GM11168 (cell line): ENCODE measurements at regions not wholly inside any gene's neighbourhood (a gene's known extent, or its start where the extent isn't known, plus 50 kb on each side); places are given as distances from the start of the nearest gene placed in this dataset.

ENCODE experiments used
- in situ Hi-C: fragments of 300-500 bp; cut with MboI; formaldehyde crosslinking; loops from one replicate; pipeline ENCODE4 v1.12.0; 2022; ENCODE audit warnings: low sequenced_read_pairs; ENCODE audit not compliant: unreplicated experiment

DNA sequence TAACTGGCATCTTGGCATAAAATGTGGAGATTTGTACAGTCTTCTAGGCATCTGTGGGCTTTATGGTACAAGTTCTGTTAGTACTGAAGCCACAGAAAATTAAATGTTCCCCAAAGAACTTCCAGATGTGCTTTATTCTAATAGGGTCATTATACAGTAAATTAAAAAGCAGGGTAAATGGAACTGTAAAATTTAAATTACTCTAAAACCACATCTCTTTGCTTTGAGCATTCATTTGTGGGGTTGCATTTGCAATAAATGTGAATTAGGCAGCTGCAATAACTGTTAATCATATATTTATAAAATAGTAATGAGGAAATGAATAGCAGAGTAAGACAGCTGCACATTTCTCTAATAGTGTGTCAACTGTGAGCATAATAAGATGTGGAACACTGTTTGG lies 151.5 kb downstream of the BUB3 start:
- in situ Hi-C loops = no loop called here

DNA sequence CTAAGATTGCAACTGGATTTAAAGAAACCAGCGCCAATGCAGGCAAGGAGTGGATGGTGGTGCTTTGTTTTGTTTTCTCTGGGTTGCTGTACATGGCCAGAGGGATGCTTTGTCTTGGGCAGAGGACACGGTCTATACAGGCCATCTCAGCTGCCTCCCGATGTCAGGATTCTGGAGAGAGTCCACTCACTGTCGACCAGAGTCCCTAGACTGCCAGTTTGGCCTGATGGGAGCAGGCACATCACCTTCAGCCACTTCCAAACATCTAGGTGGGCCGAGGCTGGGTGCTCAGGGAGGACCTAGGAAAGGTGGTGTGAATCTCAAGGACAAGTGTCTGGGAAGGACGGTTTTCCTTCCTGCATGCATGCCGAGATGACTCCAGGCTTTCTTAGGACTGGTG lies 152.1 kb downstream of the BUB3 start:
- in situ Hi-C loops = no loop called here

DNA sequence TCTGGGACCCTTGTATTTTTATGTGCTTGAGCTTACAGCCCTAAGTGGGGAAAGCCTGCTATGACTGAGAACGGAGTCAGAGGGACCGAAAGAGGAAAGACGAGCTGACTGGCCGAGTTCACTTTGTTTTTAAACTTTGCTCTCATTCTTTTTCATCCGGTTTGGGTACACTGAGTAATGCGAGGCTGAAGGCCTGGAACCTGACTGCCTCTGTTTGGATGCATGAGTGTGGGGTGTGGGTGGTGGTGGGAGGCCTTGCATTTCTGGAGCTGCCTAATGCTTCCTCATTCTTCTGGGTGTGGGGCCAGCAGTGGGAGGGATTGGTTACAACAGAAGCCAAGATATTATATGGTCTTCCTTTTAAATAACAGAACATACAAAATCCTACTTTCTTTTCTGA lies 155.5 kb downstream of the BUB3 start:
- in situ Hi-C loops = no loop called here

DNA sequence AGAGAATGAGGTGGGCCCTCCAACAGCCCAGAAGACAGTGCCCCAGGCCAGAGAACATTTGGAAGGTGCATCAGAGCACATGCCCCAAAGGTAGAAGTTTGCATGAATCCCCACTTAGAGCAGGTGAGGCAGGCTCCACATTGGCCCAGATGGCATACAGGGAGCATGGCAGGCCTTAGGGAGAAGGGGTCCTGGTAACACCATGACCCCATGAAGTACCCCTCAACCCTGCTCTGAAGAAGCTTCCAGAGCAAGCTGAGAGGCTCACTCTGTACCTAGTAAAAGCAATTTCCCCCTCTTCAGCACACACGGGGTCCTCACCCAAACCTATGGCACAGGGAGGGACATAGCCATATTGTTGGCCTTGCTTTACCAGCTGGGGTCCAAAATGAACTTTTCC lies 162.6 kb downstream of the BUB3 start:
- in situ Hi-C loops = no loop called here

DNA sequence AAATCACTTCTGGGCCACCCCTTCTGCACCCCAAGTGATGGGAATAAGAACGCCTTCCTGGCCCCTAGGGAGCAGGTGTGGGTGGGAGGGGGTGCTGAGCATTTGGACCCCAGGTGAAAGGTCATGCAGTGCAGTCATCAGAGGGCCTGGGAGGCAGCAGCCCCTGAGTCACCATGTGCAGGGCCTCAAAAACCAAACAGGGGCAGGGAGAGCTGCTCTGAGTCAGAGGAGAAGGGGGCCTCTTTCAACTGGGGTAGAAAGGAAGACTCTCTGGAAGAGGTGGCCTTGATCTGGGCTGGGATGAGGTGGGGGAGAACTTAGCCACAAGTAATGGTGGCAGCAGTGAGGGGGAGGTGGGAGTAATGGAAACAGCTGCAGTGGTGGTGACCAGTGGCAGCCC lies 164.3 kb downstream of the BUB3 start:
- in situ Hi-C loops = no loop called here

DNA sequence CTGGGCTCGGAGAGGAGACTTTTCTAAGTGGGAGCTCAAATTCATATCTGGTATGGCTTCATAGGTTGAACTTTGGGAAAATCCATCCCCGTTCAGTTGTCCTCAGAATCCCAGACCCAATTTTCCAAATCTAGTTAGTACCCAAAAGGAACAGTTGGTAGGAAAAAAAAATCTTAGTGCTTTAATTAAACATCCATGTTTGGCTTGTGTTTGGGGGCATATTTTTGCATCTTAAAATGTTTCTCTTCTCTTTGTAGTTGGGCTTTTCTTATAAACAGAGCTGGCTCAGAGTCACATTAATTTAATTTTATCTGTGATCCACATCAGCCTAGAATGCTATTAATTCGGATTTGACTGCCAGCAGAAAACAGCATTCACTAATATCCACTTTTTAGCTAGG lies 165.9 kb downstream of the BUB3 start:
- in situ Hi-C loops = no loop called here

DNA sequence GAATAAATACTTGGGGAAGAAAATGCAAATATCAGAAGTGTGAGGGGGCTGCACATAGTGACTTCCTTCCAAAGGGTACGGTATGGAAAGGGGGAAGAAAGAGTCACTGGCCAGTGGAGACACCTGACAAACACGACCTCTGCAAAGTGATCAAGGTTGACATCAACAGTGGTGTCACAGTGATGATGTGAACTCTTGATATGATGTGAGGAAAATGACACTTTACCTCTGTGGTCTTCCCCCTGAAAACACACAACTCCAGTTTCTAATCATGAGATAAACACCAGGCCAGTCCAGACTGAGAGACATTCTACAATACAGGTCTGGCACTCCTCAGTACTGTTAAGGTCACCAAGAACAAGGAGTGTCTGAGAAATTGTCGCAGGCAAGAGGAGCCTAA lies 169.7 kb downstream of the BUB3 start:
- in situ Hi-C loops = no loop called here

DNA sequence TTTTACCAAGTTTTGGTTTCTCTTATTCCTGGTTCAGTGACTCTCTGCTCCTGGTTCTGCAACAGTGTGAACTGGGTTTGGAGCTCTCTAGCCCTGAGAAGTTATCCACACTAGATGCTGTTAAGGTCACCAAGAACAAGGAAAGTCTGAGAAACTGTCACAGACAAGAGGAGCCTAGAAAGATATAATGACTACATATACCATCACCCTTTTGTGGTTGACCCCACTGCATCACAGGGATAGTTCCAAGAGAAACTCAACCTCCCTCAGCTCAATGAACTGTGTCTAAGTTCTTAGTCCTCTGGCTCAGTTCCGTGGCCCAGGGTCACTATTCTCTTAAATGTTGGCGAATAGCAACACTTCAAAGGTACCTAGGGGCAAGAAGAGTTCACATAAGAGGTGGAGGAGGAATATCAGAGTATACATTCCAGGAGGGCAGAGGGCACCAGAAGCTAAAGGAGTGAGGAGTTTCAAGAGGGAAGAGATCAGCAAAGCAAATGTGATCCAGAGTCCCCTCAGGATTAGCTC lies 171.5 kb downstream of the BUB3 start:
- in situ Hi-C loops = no loop called here

DNA sequence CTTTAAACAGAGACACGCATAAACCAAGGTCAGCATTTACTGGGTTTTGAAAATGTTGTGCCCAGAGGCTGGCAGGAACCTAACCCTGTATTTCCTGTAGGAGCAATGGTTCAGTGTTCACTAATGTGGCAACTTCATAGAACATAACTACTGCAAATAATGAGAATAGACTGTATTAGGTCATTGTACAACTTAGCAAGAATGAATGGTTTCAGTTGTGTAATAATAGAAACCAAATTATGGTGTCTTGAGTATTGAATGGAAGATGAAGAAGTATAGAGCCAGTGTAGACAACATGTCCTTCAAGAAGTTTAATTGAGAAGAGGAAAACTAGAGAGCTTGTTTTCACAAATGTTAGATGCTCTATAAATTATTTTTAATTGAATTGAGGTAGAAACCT lies 172.5 kb downstream of the BUB3 start:
- in situ Hi-C loops = no loop called here

DNA sequence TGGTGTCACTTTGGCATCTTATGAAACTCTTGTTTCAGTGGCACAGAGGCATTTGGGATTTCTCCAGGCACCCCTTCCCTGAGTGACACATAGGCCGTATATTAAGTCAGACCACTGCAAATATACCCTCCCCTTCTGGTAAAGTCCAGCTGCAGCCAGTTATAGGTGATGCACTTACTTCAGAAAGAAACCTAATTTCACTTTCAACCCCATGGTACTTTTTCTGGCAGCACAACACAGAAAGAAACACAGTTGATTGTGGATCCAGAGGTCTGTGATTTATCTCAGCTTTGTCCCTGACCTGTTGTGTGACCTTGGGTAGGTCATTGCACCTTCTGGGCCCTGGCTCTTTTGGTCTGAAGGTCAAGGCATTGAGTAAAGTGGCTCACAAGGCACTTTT lies 173.2 kb downstream of the BUB3 start:
- in situ Hi-C loops = no loop called here

DNA sequence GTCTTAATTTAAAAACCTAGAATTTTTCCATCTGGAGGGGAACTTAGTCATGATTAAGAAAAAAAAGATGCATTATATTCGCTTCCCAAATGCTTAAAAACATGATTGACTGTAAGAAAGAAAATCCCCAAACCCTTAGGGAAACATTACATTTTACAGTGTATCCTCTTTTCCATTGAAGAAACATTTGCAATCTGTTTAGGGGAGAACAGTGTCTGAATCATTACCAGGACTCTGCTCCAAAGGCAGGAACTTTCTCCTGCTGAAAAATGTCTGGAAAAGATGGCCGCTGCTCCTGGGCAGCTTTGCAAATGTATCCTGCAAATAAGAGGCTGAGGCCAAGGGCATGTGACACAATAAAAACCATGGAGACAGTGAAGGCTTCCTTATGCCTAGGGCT lies 173.7 kb downstream of the BUB3 start:
- in situ Hi-C loops = no loop called here

DNA sequence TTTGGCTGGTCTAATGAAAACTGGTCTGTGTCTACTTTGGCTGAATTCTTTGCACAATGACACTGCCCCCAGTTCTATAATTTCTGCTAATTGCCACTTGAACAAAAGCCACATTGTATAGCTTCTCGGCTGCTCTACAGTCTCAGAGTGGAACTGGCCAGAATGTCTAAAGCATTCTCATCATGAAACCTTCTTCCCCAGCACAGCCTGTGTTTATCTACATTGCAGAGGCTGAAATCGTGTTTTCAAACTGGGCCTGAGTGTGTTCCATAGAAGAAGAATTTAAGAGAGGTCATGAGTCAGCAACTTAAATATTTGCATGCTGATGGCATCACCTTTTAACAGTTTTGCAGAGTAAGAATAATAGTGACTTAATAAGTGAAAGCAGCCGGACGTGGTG lies 177.2 kb downstream of the BUB3 start:
- in situ Hi-C loops = no loop called here

DNA sequence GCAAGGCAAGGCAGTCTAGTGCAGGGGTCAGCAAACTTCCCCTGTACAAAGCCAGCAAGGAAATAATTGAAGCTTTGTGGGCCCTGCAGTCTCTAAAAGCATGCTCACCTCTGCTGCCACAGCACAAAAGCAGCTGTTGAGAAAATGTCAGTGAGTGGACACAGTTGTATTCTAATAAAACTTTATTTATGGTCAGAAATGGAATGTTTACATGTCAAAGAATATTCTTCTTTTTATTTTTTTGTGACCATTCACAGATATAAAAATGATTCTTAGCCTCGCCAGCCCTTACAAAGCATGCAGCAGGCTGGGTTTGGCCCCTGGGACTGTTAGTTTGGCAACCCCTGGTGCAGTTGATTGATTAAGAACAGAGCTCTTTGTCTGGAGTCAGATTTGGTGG lies 192.4 kb downstream of the BUB3 start:
- in situ Hi-C loops = no loop called here

DNA sequence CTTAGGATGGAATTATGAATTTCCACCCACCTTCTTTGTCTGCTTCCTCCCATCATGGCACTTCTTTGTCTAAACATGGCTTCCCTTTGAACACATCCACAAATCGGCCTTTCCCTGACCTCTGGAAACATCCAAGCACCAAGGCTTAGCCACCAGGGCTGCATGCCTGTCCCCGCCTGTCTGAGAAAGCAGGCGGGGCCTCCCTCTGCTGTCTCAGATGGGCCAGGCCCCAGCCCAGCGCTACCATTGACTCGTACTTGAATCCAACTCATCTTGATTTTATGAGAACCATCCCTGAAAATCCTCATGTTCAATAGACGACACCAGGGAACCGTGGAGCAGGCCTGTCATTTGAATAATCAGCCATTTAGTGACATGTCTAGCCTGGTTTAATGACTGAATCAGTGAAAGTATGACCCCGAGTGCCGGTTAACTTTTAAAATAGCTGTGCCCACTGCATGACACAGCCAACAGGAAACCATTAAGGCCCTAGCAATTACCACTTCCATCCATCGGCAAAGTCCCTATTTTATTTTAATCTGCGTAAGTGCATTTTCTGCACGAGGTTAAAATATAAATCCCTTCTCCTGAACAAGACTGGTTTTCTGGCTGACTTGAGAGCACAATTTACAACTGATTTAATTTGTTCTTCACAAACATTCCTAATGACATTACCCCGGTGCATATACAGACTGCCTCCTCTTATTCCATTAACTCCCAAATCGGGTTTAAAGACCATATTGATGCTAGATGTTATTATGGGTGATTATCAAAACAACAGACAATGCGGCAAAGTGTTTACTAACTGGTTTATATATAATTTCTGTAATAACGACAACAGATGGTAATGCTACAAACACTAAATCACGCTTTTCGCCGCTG lies 194.7 kb downstream of the BUB3 start:
- in situ Hi-C loops = no loop called here

DNA sequence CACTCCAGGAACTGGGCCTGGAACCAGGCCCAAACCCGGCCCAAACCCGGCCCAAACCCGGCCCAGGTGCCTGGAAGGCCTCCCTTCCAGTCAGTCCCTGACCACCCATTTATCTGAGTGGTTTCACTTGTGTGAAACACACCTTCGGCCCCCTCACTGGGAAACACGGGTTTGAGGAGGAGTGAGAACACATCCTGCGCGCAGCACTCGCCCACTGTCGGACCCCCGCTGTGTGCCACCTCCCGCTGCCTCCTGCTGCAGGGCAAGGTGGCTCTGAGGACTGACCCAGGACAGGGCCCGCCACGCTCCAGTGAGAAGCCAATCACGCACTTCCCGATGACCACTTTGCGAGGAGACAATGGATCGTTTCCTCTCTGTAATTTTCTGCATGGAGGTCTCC lies 197.5 kb downstream of the BUB3 start:
- in situ Hi-C loops = no loop called here

DNA sequence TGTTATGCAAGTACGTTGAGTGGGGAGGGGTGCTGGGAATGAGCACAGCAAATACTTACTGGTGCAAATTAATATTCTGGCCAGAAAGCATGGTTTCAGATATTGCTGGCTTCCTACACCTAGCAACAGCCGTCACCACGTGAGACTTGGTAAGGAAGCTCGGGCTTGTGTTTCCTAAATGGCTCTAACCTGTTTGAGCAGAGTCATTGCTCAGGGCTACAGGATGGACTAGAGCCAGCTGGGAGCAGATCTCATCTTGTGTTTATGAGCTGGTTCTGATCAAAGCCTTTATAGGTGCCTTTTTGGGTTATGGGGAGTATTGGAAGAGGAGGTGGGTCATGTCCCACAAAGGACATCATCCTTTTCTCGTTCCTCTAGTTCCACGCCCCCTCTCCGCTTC lies 200.3 kb downstream of the BUB3 start:
- in situ Hi-C loops = no loop called here

DNA sequence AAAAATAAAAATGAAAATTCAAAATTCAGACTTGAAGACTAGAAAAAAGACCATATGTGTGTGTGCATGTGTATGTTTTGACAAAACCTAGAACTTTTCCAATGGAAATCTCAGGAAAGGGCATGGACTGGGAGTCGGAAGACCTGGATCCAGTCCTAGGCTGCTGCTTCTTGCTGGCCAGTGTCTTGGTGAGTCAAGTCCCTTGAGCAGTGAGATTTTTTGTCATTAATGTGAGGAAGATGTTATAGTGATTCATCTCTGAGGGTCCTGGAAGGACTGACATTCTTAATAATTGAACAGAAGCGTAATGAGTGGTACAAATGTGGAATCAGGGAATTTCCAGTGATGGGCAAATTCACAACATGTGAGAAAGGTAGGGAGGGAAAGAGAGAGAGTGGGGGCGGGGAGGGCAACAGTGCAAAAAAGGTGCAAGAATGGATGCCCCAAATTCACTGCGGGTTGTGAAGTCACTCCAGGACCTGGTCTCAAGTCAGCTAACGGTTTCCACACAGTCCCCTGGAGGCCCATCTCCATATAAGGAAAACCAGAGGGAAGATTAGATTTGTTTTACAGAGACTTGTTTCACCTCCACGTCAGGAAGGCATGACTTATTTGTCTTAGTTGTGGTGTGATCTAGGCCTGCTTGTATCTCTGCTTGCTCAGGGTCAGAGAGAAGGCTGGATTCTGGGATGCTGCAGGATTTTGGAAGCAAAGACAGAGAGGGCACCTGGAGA lies 201.7 kb downstream of the BUB3 start:
- in situ Hi-C loops = no loop called here

DNA sequence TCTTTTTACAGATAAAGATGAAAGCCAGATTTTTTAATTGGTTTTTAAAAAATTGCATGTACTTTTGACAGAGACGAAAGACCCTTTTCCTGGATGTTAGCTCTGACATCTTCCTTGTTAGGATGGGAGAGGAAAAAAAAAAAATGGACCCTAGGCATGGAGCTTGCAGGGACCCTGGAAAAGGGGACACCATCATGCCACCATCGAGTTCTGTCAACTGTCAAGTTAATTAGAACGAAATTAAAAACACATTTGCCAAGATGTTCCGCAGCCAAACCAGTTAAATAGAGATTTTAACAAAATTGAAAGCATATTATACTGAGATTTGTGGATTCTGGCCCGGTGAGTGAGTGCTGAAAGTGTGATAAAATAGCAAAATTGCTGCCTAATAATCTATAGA lies 202.6 kb downstream of the BUB3 start:
- in situ Hi-C loops = no loop called here

DNA sequence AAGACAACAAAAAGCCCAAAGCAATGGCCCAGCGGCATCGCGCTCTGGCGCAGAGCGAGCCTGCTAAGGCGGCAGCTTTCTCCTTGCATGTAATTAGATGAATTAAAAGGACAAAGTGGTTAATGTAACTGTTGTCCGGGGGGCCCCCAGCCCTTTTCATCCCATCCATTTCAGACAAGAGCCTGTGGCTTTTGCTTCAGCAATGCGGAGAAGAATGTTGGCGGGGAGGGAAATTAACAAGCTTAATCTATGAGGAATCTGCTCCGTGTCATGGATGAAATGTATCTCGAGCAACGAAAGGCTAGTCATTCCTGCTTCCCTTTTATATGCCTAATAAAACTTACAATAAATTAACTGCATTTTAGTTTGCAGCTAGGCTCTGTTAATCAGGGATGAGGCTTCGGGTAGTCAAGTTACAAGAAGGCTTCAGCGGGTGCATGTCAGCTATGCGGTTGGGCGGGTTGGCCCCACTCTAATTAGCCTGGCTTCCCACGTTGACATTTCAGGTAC lies 203.3 kb downstream of the BUB3 start:
- in situ Hi-C loops = no loop called here

DNA sequence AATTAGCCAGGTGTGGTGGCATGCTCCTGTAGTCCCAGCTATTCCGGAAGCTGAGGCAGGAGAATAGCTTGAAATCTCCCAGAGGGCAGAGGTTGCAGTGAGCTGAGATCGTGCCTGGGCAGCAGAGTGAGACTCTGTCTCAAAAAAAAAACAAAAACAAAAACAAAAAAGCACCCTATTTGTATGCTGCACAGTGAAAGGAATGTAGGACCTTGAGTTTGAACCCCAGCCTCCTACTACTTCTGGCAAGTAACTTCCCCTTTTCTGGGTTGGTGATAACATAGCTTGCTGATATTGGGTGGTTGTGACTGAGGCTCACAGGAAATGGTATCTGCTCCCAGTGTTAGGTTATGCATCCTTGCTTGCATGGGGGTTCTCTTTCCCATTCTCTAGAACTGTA lies 205.3 kb downstream of the BUB3 start:
- in situ Hi-C loops = no loop called here

DNA sequence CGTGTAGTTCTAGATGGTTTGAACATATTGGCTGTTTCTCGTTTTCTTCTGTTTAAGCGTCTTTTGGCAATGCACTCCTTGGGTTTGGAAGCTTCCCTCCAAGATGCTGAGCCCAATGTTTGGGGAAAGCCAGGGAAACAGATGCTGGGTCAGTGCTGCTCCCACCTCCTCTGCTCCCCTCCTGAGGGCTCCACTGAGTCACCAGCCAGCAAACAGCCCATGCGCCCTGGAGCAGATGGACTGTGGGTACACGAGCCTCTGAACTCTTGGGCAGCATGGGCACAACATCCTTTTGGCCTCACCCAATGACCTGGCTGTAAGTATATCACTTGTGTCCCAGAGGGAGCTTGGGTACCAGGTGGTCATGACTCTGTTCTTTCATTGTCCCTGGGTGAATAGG lies 207.6 kb downstream of the BUB3 start:
- in situ Hi-C loops = no loop called here
